Uterus (tissue), 3 donors: ENCODE measurements at regions not wholly inside any gene's neighbourhood (a gene's known extent, or its start where the extent isn't known, plus 50 kb on each side); places are given as distances from the start of the nearest gene placed in this dataset.
A peak's percentile ranks its signal among the peaks of the same experiment; 100 is the strongest.

Experiments
- DNase-seq, 2 donors: peaks; one replicate each; pipeline ENCODE4 v3.0.0-alpha.2; 2019 to 2020
- H3K27ac ChIP-seq, 2 donors: fragments of 200-600 bp; sonication (generic); 1 replicate in 1 of 2; 2 replicates in 1 of 2; pipeline ENCODE4 v1.5.1; 2016 to 2018
- H3K27me3 ChIP-seq, 2 donors: fragments of 200-600 bp; sonication (generic); one replicate each; pipeline ENCODE4 v1.5.1; 2018 to 2019; ENCODE audit warnings: control low read depth in 1 of 2
- H3K36me3 ChIP-seq, 2 donors: fragments of 200-600 bp; sonication (generic); one replicate each; pipeline ENCODE4 v1.5.1; 2019; ENCODE audit warnings: control low read depth in 1 of 2
- H3K4me1 ChIP-seq, 2 donors: fragments of 200-600 bp; sonication (generic); one replicate each; pipeline ENCODE4 v1.5.1; 2018 to 2019; ENCODE audit warnings: control low read depth in 1 of 2
- H3K4me3 ChIP-seq, 2 donors: fragments of 200-600 bp; sonication (generic); 1 replicate in 1 of 2; 2 replicates in 1 of 2; pipeline ENCODE4 v1.5.1; 2018 to 2019; ENCODE audit warnings: mild to moderate bottlenecking in 1 of 2
- H3K9me3 ChIP-seq, 2 donors: fragments of 200-600 bp; sonication (generic); one replicate each; pipeline ENCODE4 v1.5.1; 2019; ENCODE audit warnings: control low read depth in 1 of 2
- POLR2A ChIP-seq, 2 donors: fragments of 450-650 bp; IDR thresholded peaks; one replicate each; pipeline ENCODE4 v1.6.1; 2016; ENCODE audit warnings: antibody characterized with exemption in 2 of 2, mild to moderate bottlenecking in 1 of 2, moderate library complexity in 1 of 2
- intact Hi-C: fragments of 100-400 bp; cut with DNase I; formaldehyde crosslinking; loops from one replicate; pipeline ENCODE4 v1.15.1; 2023; ENCODE audit warnings: low total_unique reads
- TF ChIP-seq, protein P1 (sequence below), 4 experiments: fragments of 200-600 bp in 2 of 4; fragments of 450-650 bp in 2 of 4; sonication (generic) in 2 of 4; IDR thresholded peaks; one replicate each; pipeline ENCODE4 v1.5.1; 2016 to 2019; ENCODE audit warnings: antibody characterized with exemption in 4 of 4, mild to moderate bottlenecking in 2 of 4, moderate library complexity in 1 of 4
- donor health status: DM: yes; HTN: yes; CAD: no.

DNA sequence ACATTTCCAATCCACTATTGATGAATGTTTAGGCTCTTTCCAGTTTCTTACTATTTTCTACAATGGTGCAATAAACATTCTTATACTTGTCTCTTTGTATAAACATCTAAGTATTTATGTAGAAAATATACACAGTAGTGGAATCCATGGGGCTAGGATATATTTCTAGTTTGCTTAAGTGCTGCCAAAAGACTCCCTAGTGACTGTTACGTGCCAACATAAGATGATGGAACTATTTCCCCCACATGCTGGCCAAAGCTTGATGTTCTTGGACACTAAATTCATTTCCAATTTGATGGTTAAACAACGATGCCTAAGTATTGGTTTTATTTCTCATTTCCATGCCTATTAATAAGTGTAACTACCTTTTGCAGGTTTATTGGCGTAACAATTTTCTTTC lies 378.4 kb upstream of the HNRNPA3 start:
- H3K4me3 ChIP-seq = no peak overlapping the region
- H3K27me3 ChIP-seq = no peaks in the 10 kb centered on the region
- no peaks in the 10 kb centered on the region for H3K36me3 ChIP-seq
- TF ChIP-seq POLR2A (IDR thresholded peaks at IDR 0.05) = no peak
- TF ChIP-seq, protein P1, sequence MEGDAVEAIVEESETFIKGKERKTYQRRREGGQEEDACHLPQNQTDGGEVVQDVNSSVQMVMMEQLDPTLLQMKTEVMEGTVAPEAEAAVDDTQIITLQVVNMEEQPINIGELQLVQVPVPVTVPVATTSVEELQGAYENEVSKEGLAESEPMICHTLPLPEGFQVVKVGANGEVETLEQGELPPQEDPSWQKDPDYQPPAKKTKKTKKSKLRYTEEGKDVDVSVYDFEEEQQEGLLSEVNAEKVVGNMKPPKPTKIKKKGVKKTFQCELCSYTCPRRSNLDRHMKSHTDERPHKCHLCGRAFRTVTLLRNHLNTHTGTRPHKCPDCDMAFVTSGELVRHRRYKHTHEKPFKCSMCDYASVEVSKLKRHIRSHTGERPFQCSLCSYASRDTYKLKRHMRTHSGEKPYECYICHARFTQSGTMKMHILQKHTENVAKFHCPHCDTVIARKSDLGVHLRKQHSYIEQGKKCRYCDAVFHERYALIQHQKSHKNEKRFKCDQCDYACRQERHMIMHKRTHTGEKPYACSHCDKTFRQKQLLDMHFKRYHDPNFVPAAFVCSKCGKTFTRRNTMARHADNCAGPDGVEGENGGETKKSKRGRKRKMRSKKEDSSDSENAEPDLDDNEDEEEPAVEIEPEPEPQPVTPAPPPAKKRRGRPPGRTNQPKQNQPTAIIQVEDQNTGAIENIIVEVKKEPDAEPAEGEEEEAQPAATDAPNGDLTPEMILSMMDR (IDR thresholded peaks at IDR 0.05) = no peak
- no peaks in the 10 kb centered on the region for H3K4me1 ChIP-seq
- H3K27ac ChIP-seq = no peak overlapping the region
- no peaks in the 10 kb centered on the region for H3K9me3 ChIP-seq
- intact Hi-C loops = no loop called here
- no peak for DNase-seq

DNA sequence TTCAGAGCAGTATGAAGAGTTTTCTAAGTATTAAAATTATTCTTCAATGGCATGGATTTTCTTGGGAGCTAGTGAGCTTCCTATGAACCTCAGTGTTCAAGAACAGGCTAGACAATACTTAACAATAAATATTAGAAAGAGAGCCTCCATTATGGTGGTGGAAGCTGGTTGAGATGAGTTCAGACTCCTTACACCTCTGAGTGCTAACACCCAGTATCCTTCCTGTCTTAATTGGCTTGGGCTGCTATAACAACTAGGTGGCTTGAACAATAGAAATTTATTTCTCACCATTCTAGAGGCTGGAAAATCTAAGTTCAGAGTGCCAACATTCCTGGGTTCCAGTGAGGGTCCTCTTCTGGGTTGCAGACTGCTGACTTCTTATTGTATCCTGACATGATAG lies 369.4 kb upstream of the HNRNPA3 start:
- TF ChIP-seq, protein P1 (IDR thresholded peaks at IDR 0.05) = no peak
- TF ChIP-seq POLR2A (IDR thresholded peaks at IDR 0.05) = no peak
- Histone ChIP-seq H3K27ac (no peak overlapping the region), H3K4me1 (no peaks in the 10 kb centered on the region), H3K36me3 (no peaks in the 10 kb centered on the region), H3K27me3 (no peaks in the 10 kb centered on the region), H3K4me3 (no peak overlapping the region), H3K9me3 (no peaks in the 10 kb centered on the region)
- DNase-seq = no peak
- intact Hi-C loops = no loop called here

DNA sequence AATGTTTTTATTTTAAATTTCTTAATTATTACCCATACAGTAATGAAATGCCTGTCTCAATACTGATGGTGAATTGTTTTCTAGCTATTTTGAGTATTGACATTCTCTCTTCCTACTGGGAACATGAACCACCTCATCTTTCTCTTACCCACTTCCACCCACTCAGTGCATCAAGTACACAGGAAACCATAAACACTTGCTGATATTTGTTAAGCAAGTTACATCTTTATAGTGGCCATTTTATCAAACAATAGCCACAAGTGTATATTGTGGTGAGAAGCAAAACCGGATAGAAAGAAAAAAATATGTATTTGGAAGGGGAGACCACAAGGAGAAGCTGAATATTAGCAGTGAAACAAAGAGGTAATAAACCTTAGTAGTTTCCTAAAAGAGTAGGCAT lies 368.1 kb upstream of the HNRNPA3 start:
- Histone ChIP-seq H3K4me3 (no peak overlapping the region), H3K9me3 (no peaks in the 10 kb centered on the region), H3K27me3 (no peaks in the 10 kb centered on the region), H3K36me3 (no peaks in the 10 kb centered on the region), H3K4me1 (no peaks in the 10 kb centered on the region), H3K27ac (peak overlapping the region; percentile 8 to 12)
- no peak for TF ChIP-seq POLR2A (IDR thresholded peaks at IDR 0.05)
- TF ChIP-seq, protein P1 (IDR thresholded peaks at IDR 0.05) = no peak
- DNase-seq = no peak
- intact Hi-C loops = no loop called here

DNA sequence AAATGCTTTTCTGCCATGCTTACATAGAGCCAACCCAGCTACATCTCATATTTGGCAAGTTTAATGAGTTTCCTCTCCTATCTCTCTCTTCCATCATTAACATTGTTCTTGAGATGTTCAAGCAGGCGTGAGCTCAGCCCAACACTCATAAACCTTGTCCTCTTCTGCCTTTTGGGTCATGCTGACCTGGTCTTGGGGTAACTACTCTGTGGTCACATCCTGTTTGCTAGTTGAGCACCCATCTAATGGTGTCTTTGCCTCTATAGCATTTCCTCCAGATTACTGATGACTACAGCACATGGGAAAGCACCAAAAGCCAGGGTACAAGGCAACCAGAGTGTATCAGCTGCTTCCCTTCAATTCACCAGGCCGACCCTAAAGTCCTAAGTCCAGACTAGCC lies 366.9 kb upstream of the HNRNPA3 start:
- no peak for TF ChIP-seq POLR2A (IDR thresholded peaks at IDR 0.05)
- TF ChIP-seq, protein P1 (IDR thresholded peaks at IDR 0.05) = no peak
- Histone ChIP-seq H3K27ac (peak overlapping the region in 1 of 2 donors; percentile 32), H3K36me3 (no peaks in the 10 kb centered on the region)

DNA sequence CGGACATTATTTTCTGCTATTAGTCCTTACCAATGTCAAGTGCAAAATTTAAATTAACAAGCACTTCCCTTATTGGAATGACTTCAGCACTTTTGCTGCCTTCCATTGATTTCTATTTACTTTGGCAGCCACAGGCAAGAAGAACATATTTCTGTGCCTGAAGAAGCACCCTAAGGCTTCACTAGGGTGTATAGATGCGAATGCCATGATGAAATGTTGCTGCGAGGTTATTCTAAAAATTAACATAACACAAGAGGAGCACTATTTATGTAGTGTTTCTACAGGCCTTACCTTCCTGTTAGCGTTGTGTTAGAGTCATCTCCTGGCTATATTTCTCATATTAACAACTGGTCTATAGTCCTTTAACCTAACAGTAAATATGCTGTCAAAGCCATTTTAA lies 365.0 kb upstream of the HNRNPA3 start:
- Histone ChIP-seq H3K4me3 (no peak overlapping the region), H3K27ac (no peak overlapping the region), H3K36me3 (no peaks in the 10 kb centered on the region), H3K9me3 (no peaks in the 10 kb centered on the region), H3K4me1 (no peaks in the 10 kb centered on the region), H3K27me3 (no peaks in the 10 kb centered on the region)
- no peak for DNase-seq
- TF ChIP-seq, protein P1 (IDR thresholded peaks at IDR 0.05) = no peak
- TF ChIP-seq POLR2A (IDR thresholded peaks at IDR 0.05) = no peak
- intact Hi-C loops = no loop called here

More for the DNA sequence above, 366.9 kb upstream of the HNRNPA3 start:
- intact Hi-C loops = no loop called here
- DNase-seq = peak in 1 of 2 donors; percentile 71
- no peak overlapping the region for H3K4me3 ChIP-seq
- no peaks in the 10 kb centered on the region for H3K4me1 ChIP-seq
- no peaks in the 10 kb centered on the region for H3K27me3 ChIP-seq
- H3K9me3 ChIP-seq = no peaks in the 10 kb centered on the region
